RWPE2 (cell line): ENCODE measurements at regions not wholly inside any gene's neighbourhood (a gene's known extent, or its start where the extent isn't known, plus 50 kb on each side); places are given as distances from the start of the nearest gene placed in this dataset.

Experiments used
- ATAC-seq: fragments of 200-7000 bp; cut with Tn5 transposase; 3 replicates; pipeline ENCODE4 v1.9.1; 2021; ENCODE audit warnings: low read depth
- DNase-seq: peaks from one replicate; pipeline ENCODE4 v3.0.0-alpha.2; 2020; ENCODE audit warnings: low spot score
- H3K27ac ChIP-seq: fragments of 450-650 bp; 2 replicates; pipeline ENCODE4 v1.5.1; 2017; ENCODE audit warnings: mild to moderate bottlenecking; ENCODE audit not compliant: poor library complexity, severe bottlenecking
- H3K27me3 ChIP-seq: fragments of 250-450 bp; sonication (Bioruptor Pico); 2 replicates; pipeline ENCODE4 v1.5.1; 2021; ENCODE audit warnings: mild to moderate bottlenecking, moderate library complexity; ENCODE audit not compliant: insufficient read depth, poor library complexity, severe bottlenecking
- H3K36me3 ChIP-seq: fragments of 250-450 bp; sonication (Bioruptor Pico); 2 replicates; pipeline ENCODE4 v1.5.1; 2020; ENCODE audit warnings: low read depth, mild to moderate bottlenecking, moderate library complexity
- H3K4me1 ChIP-seq: fragments of 250-450 bp; sonication (Bioruptor Pico); 2 replicates; pipeline ENCODE4 v1.5.1; 2021; ENCODE audit warnings: mild to moderate bottlenecking, moderate library complexity; ENCODE audit not compliant: insufficient read depth, poor library complexity, severe bottlenecking
- H3K4me3 ChIP-seq: fragments of 250-450 bp; sonication (Bioruptor Pico); 2 replicates; pipeline ENCODE4 v1.5.1; 2021; ENCODE audit warnings: mild to moderate bottlenecking, moderate library complexity; ENCODE audit not compliant: severe bottlenecking
- H3K9me3 ChIP-seq: fragments of 250-450 bp; sonication (Bioruptor Pico); 2 replicates; pipeline ENCODE4 v1.5.1; 2021; ENCODE audit warnings: mild to moderate bottlenecking, moderate library complexity; ENCODE audit not compliant: severe bottlenecking
- CTCF ChIP-seq: fragments of 450-650 bp; IDR thresholded peaks from one replicate; pipeline ENCODE4 v1.5.1; 2017; ENCODE audit warnings: mild to moderate bottlenecking, moderate library complexity; ENCODE audit not compliant: poor library complexity, severe bottlenecking

GRCh38 chr3:117987256-117987655 lies 1047.4 kb downstream of the IGSF11 start:
- Histone ChIP-seq H3K36me3 (no peaks in the 10 kb centered on the region), H3K4me3 (no peak overlapping the region), H3K9me3 (no peaks in the 10 kb centered on the region), H3K4me1 (no peaks in the 10 kb centered on the region), H3K27me3 (no peaks in the 10 kb centered on the region), H3K27ac (no peak overlapping the region)
- ATAC-seq, result no peak
- DNase-seq, result no peak
- TF ChIP-seq CTCF, result no peak

DNA sequence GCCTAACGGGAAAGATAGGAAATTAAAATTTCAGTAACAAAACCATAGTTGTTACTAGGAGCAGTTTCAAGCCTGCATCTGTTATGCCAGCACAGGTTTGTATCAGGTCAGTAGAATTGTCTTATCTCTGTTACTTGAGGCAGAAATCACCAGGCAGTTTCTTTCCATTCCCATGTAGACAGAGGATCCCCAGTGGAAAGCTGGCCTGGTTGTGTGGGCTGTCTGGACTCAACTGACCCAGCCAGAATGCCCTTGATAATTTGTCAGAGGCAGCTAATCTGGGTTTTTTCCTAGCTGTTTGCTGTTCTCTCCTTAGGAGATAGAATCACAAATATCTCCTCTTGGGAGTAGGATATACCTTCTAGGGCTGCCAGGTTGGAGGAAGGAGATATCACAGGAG lies 1044.7 kb downstream of the IGSF11 start:
- Histone ChIP-seq H3K4me1 (no peaks in the 10 kb centered on the region), H3K36me3 (no peaks in the 10 kb centered on the region), H3K27ac (no peak overlapping the region), H3K4me3 (no peak overlapping the region), H3K27me3 (peaks cover 7% of the 10 kb centered on the region), H3K9me3 (no peaks in the 10 kb centered on the region)
- ATAC-seq, result no peak
- no peak for DNase-seq
- TF ChIP-seq CTCF, result no peak

DNA sequence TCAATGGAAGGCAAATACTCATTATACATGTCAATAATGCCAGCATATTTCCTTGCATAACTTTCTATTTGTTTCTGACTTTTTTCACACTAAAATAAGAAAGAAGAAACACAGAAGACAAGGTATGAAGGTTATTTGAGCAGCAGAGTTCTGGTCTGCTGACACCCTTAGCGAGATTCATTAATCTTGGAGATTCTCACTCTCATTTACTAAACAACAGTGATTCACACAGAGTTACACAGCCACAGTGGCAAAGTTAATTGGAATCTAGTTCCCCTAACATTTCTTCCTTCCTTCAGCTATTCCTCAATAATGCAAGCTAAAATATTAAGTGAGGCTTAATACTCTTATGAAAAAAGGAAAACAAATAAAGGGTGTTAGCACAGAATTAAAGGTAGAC lies 1044.0 kb downstream of the IGSF11 start:
- H3K27ac ChIP-seq, result no peak overlapping the region
- no peak for ATAC-seq

DNA sequence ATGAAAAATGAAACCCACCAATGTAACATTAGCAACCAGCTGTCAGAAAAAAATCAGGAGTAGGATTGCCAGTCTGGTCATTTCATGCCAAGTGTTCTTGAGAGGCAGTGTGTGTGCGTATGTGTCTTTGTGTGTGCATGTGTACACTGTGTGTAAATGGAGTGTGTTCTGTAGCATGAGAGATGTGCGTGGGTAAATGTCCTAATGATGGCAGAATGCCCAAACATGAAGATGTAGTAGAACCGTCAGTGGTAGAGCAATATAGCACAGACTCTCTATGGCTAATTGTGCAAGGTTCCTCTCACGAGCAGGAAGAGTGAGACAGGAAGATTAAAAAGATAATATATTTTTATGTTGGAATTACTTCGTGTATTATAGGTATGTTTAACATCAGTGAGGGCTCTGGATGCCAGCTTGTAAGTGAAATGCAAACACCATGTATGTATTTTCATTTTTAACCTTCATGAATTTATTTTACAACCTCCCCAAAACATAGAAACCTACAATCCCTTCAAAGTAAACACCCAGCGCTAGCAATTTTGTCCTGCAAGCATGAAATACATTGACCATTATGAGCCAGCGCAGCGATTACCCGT lies 1038.7 kb downstream of the IGSF11 start:
- Histone ChIP-seq H3K4me3 (no peak overlapping the region), H3K36me3 (no peaks in the 10 kb centered on the region), H3K27ac (no peak overlapping the region), H3K27me3 (peaks cover 34% of the 10 kb centered on the region), H3K9me3 (no peaks in the 10 kb centered on the region), H3K4me1 (no peaks in the 10 kb centered on the region)
- ATAC-seq (no peak), DNase-seq (no peak)
- no peak for TF ChIP-seq CTCF

More for the DNA sequence above, 1044.0 kb downstream of the IGSF11 start:
- H3K27me3 ChIP-seq, result peaks cover 13% of the 10 kb centered on the region
- no peaks in the 10 kb centered on the region for H3K9me3 ChIP-seq
- no peaks in the 10 kb centered on the region for H3K4me1 ChIP-seq
- no peak overlapping the region for H3K4me3 ChIP-seq
- DNase-seq, result no peak
- H3K36me3 ChIP-seq, result no peaks in the 10 kb centered on the region
- TF ChIP-seq CTCF, result no peak

GRCh38 chr3:117997201-117998049 lies 1037.2 kb downstream of the IGSF11 start:
- H3K27ac ChIP-seq, result no peak overlapping the region
- peaks cover 34% of the 10 kb centered on the region for H3K27me3 ChIP-seq
- DNase-seq, result peak; percentile 64
- H3K9me3 ChIP-seq, result no peaks in the 10 kb centered on the region
- no peaks in the 10 kb centered on the region for H3K36me3 ChIP-seq
- H3K4me3 ChIP-seq, result peak overlapping the region; percentile 13
- no peaks in the 10 kb centered on the region for H3K4me1 ChIP-seq
- TF ChIP-seq CTCF, result peak; percentile 85
- ATAC-seq, result peak; percentile 87
